ENCODE measurements at regions not wholly inside any gene's neighbourhood (a gene's known extent, or its start where the extent isn't known, plus 50 kb on each side); places are given as distances from the start of the nearest gene placed in this dataset.

- peaks cover 28% of the 10 kb centered on the region for H3K9me3 ChIP-seq (replicated peaks)
- no peak overlapping the region for H3K4me3 ChIP-seq
- no peak for DNase-seq
- TF ChIP-seq, protein P1, sequence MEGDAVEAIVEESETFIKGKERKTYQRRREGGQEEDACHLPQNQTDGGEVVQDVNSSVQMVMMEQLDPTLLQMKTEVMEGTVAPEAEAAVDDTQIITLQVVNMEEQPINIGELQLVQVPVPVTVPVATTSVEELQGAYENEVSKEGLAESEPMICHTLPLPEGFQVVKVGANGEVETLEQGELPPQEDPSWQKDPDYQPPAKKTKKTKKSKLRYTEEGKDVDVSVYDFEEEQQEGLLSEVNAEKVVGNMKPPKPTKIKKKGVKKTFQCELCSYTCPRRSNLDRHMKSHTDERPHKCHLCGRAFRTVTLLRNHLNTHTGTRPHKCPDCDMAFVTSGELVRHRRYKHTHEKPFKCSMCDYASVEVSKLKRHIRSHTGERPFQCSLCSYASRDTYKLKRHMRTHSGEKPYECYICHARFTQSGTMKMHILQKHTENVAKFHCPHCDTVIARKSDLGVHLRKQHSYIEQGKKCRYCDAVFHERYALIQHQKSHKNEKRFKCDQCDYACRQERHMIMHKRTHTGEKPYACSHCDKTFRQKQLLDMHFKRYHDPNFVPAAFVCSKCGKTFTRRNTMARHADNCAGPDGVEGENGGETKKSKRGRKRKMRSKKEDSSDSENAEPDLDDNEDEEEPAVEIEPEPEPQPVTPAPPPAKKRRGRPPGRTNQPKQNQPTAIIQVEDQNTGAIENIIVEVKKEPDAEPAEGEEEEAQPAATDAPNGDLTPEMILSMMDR (IDR thresholded peaks at IDR 0.05; ENCODE audit: borderline replicate concordance), result no peak
- H3K4me1 ChIP-seq, result no peaks in the 10 kb centered on the region
- intact Hi-C loops (cut with micrococcal nuclease), result no loop called here
- no peak overlapping the region for H3K27ac ChIP-seq (replicated peaks)
- no peaks in the 10 kb centered on the region for H3K27me3 ChIP-seq (ENCODE audit: low read depth)
- H3K36me3 ChIP-seq, result no peaks in the 10 kb centered on the region
These were observed 372.2 kb downstream of the VGLL3 start for GRCh38 chr3:86618706-86619105.

DNA sequence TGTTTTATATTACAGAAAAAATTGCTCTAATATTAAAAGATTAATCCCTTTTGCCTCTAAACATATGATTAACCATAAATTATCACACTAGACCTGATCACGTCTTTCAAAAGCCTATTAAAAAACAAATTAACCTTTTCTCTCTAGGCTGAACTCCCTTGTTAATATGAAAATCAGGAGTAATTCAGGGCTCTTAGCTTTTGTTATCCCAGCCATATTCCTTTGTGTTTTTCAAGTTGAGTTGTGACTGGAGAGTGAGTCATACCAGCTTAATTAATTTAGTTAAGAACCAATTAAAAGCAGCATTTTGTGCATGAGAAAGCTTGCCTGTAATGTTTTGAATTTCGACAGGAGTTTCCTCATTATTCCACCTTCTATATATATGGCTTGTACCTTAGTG is 385.8 kb downstream of the VGLL3 start:
- no peak for DNase-seq
- Histone ChIP-seq H3K36me3 (no peaks in the 10 kb centered on the region), H3K27me3 (ENCODE audit: low read depth) (no peaks in the 10 kb centered on the region), H3K27ac (replicated peaks) (no peak overlapping the region), H3K9me3 (replicated peaks) (peaks cover 16% of the 10 kb centered on the region), H3K4me3 (no peak overlapping the region), H3K4me1 (no peaks in the 10 kb centered on the region)
- intact Hi-C loops (cut with micrococcal nuclease), result no loop called here
- TF ChIP-seq, protein P1 (IDR thresholded peaks at IDR 0.05; ENCODE audit: borderline replicate concordance), result no peak

GRCh38 chr3:86595696-86596095 is 395.3 kb downstream of the VGLL3 start:
- Histone ChIP-seq H3K4me1 (no peaks in the 10 kb centered on the region), H3K27me3 (ENCODE audit: low read depth) (no peaks in the 10 kb centered on the region), H3K27ac (replicated peaks) (no peak overlapping the region), H3K9me3 (replicated peaks) (peaks cover 11% of the 10 kb centered on the region), H3K4me3 (no peak overlapping the region), H3K36me3 (no peaks in the 10 kb centered on the region)
- TF ChIP-seq, protein P1 (IDR thresholded peaks at IDR 0.05; ENCODE audit: borderline replicate concordance), result no peak
- intact Hi-C loops (cut with micrococcal nuclease), result no loop called here
- no peak for DNase-seq

GRCh38 chr3:86594838-86595237 is 396.1 kb downstream of the VGLL3 start:
- Histone ChIP-seq H3K27ac (replicated peaks) (no peak overlapping the region), H3K4me3 (no peak overlapping the region), H3K9me3 (replicated peaks) (peaks cover 15% of the 10 kb centered on the region), H3K27me3 (ENCODE audit: low read depth) (no peaks in the 10 kb centered on the region), H3K4me1 (no peaks in the 10 kb centered on the region), H3K36me3 (no peaks in the 10 kb centered on the region)
- intact Hi-C loops (cut with micrococcal nuclease), result no loop called here
- TF ChIP-seq, protein P1 (IDR thresholded peaks at IDR 0.05; ENCODE audit: borderline replicate concordance), result no peak
- DNase-seq, result no peak

DNA sequence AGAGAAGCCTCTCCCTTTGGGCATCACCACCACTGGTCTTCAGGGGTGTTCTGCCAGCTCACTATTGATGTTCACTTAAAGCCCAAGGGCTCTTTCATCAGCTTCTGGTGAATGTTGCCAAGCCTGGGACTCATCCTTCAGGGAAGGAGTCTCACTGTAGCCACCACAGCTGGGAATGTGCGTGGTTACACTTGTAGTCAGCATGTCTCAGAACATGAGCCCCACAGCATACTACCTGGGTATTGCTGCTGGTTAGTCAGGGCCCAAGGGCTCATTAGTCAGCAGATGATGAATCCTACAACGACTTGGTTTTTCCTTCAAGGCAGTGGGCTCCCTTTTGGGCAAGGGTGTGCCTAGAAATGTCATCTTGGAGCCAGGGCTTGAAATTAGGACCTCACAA is 412.9 kb downstream of the VGLL3 start:
- H3K4me3 ChIP-seq, result no peak overlapping the region
- intact Hi-C loops (cut with micrococcal nuclease), result no loop called here
- H3K36me3 ChIP-seq, result no peaks in the 10 kb centered on the region
- no peaks in the 10 kb centered on the region for H3K27me3 ChIP-seq (ENCODE audit: low read depth)
- no peak overlapping the region for H3K27ac ChIP-seq (replicated peaks)
- H3K9me3 ChIP-seq (replicated peaks), result peaks cover 42% of the 10 kb centered on the region
- TF ChIP-seq, protein P1 (IDR thresholded peaks at IDR 0.05; ENCODE audit: borderline replicate concordance), result no peak
- no peaks in the 10 kb centered on the region for H3K4me1 ChIP-seq
- DNase-seq, result no peak

Measured in left ventricle myocardium inferior (tissue), 1 donor.